GM20431 (cell line): ENCODE measurements at regions not wholly inside any gene's neighbourhood (a gene's known extent, or its start where the extent isn't known, plus 50 kb on each side); places are given as distances from the start of the nearest gene placed in this dataset.

Source experiments
- in situ Hi-C: fragments of 300-500 bp; cut with MseI, MboI; formaldehyde crosslinking; loops from one replicate; pipeline ENCODE4 v1.15.0; 2020; ENCODE audit warnings: low sequenced_read_pairs; ENCODE audit not compliant: unreplicated experiment

- in situ Hi-C loops, result no loop called here
Observed at GRCh38 chr4:74635490-74636123, 158.7 kb downstream of the BTC start.

GRCh38 chr4:74638001-74638400 lies 156.3 kb downstream of the BTC start:
- in situ Hi-C loops, result no loop called here

GRCh38 chr4:74638689-74639088 lies 155.6 kb downstream of the BTC start:
- in situ Hi-C loops, result no loop called here

- in situ Hi-C loops, result no loop called here
Observed at GRCh38 chr4:74640111-74640903, 154.0 kb downstream of the BTC start.

- in situ Hi-C loops, result no loop called here
Observed at GRCh38 chr4:74642006-74642405, 152.3 kb downstream of the BTC start.

- in situ Hi-C loops, result no loop called here
Observed at GRCh38 chr4:74649193-74649592, 145.1 kb downstream of the BTC start.

GRCh38 chr4:74651198-74651597 lies 143.1 kb downstream of the BTC start:
- in situ Hi-C loops, result loop anchor here (25.0 kb wide), 1 partner anchor 264 kb away; no protein-coding TSS in a partner anchor

- in situ Hi-C loops, result loop anchor here (25.0 kb wide), 1 partner anchor 266 kb away; no protein-coding TSS in a partner anchor
Observed at GRCh38 chr4:74653331-74654229, 140.7 kb downstream of the BTC start.

- in situ Hi-C loops, result loop anchor here (25.0 kb wide), 1 partner anchor 267 kb away; no protein-coding TSS in a partner anchor
Observed at GRCh38 chr4:74654230-74654681, 140.1 kb downstream of the BTC start.

- in situ Hi-C loops, result loop anchor here (25.0 kb wide), 1 partner anchor 269 kb away; no protein-coding TSS in a partner anchor
Observed at GRCh38 chr4:74656596-74656995, 137.7 kb downstream of the BTC start.

GRCh38 chr4:74658116-74658515 lies 136.2 kb downstream of the BTC start:
- in situ Hi-C loops, result loop anchor here (25.0 kb wide), 1 partner anchor 271 kb away; no protein-coding TSS in a partner anchor

GRCh38 chr4:74659576-74660411 lies 134.5 kb downstream of the BTC start:
- in situ Hi-C loops, result loop anchor here (25.0 kb wide), 1 partner anchor 272 kb away; no protein-coding TSS in a partner anchor

GRCh38 chr4:74660866-74661265 lies 133.5 kb downstream of the BTC start:
- in situ Hi-C loops, result loop anchor here (25.0 kb wide), 1 partner anchor 274 kb away; no protein-coding TSS in a partner anchor

GRCh38 chr4:74661427-74662201 lies 132.7 kb downstream of the BTC start:
- in situ Hi-C loops, result loop anchor here (25.0 kb wide), 1 partner anchor 274 kb away; no protein-coding TSS in a partner anchor

GRCh38 chr4:74663631-74664030 lies 130.7 kb downstream of the BTC start:
- in situ Hi-C loops, result loop anchor here (25.0 kb wide), 1 partner anchor 276 kb away; no protein-coding TSS in a partner anchor

GRCh38 chr4:74665346-74665745 lies 129.0 kb downstream of the BTC start:
- in situ Hi-C loops, result loop anchor here (25.0 kb wide), 1 partner anchor 278 kb away; no protein-coding TSS in a partner anchor

GRCh38 chr4:74665876-74666275 lies 128.4 kb downstream of the BTC start:
- in situ Hi-C loops, result loop anchor here (25.0 kb wide), 1 partner anchor 279 kb away; no protein-coding TSS in a partner anchor

- in situ Hi-C loops, result loop anchor here (25.0 kb wide), 1 partner anchor 280 kb away; no protein-coding TSS in a partner anchor
Observed at GRCh38 chr4:74667438-74667837, 126.9 kb downstream of the BTC start.
